Thyroid gland (tissue), 4 donors: ENCODE measurements at regions not wholly inside any gene's neighbourhood (a gene's known extent, or its start where the extent isn't known, plus 50 kb on each side); places are given as distances from the start of the nearest gene placed in this dataset.

Experiments
- CTCF ChIP-seq, 6 experiments: fragments of 200-600 bp in 3 of 6; fragments of 450-650 bp in 3 of 6; sonication (generic) in 3 of 6; IDR thresholded peaks; one replicate each; pipeline ENCODE4 v1.5.1; 2016 to 2019; ENCODE audit warnings: antibody characterized with exemption in 6 of 6, mild to moderate bottlenecking in 2 of 6, inconsistent platforms in 1 of 6, moderate library complexity in 1 of 6
- POLR2A ChIP-seq, 2 donors: fragments of 450-650 bp; IDR thresholded peaks; one replicate each; pipeline ENCODE4 v1.6.1; 2017; ENCODE audit warnings: antibody characterized with exemption in 2 of 2, mild to moderate bottlenecking in 2 of 2, moderate library complexity in 1 of 2

DNA sequence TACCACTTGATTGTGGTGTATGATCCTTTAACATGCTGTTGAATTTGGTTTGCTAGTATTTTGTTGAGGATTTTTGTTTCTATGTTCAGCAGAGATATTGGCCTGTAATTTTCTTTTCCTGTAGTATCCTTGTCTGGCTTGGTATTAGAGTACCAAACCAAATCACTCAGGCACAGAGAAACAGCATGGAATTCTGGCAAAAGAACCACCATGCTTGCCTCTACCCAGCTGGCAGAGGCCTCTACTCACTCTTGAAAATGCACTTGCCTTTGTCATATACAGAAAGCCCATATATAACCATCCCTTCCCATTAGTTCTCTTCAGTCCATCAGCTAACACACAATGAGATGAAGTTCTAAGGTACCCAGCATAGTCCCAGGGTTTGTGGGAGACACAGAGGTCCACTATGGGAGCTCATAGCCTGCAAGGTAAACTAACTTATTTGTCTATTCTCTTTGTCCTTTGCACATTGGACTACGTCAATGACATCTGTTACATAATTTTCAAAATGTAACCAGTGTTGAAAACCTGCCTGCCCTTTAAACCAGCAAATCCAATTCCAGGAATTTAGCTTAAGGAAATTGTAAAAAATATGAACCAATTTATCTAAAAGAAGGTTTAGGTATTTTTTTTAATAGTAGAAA is 82.1 kb upstream of the POMGNT2 start:
- TF ChIP-seq CTCF (IDR thresholded peaks at IDR 0.05) (no peak), POLR2A (IDR thresholded peaks at IDR 0.05) (no peak)
